Naive thymus-derived CD4-positive, alpha-beta T cell (primary cell): ENCODE measurements at regions not wholly inside any gene's neighbourhood (a gene's known extent, or its start where the extent isn't known, plus 50 kb on each side); places are given as distances from the start of the nearest gene placed in this dataset.
"Not testable (repeated sequence)": the region's sequence is repeated elsewhere in the genome, so short reads cannot be mapped to it uniquely, and the experiment has no call there.

Source experiments
- ATAC-seq: fragments of 150-1000 bp; cut with Tn5 transposase; 2 replicates; pipeline ENCODE4 v1.10.0; 2021; ENCODE audit warnings: mild to moderate bottlenecking, moderate library complexity
- CTCF ChIA-PET: fragments of 350-600 bp; sonication (Branson Sonifier 250); formaldehyde crosslinking; loops from one replicate; lab custom pipeline; 2021; ENCODE audit warnings: antibody characterized with exemption; lab: Charles Lee
- POLR2A ChIA-PET: fragments of 350-600 bp; sonication (Branson Sonifier 250); formaldehyde crosslinking; loops from one replicate; lab custom pipeline; 2021; ENCODE audit warnings: antibody characterized with exemption, inconsistent platforms; lab: Charles Lee
- DNase-seq, 9 donors: peaks; one replicate each; pipeline versions ENCODE4 v3.0.0 to v3.0.0-alpha.2; 2020 to 2022; ENCODE audit warnings: mixed read lengths in 1 of 9
- H3K27ac ChIP-seq: one replicate; pipeline ENCODE4 v1.7.0; 2013; ENCODE audit warnings: mild to moderate bottlenecking, low read depth, low read length, moderate library complexity
- H3K27me3 ChIP-seq, 2 donors: one replicate each; pipeline ENCODE4 v1.7.0; 2013; ENCODE audit warnings: low read length in 2 of 2, mild to moderate bottlenecking in 2 of 2, moderate library complexity in 2 of 2; ENCODE audit not compliant: control insufficient read depth in 2 of 2, insufficient read depth in 2 of 2
- H3K36me3 ChIP-seq, 3 experiments: 1 replicate in 2 of 3; 2 replicates in 1 of 3; pipeline ENCODE4 v1.7.0; 2013; ENCODE audit warnings: low read length in 3 of 3, mild to moderate bottlenecking in 3 of 3, moderate library complexity in 1 of 3; ENCODE audit not compliant: insufficient read depth in 3 of 3, control insufficient read depth in 2 of 3
- H3K4me1 ChIP-seq, 2 donors: one replicate each; pipeline ENCODE4 v1.7.0; 2013; ENCODE audit warnings: low read length in 2 of 2, mild to moderate bottlenecking in 2 of 2, moderate library complexity in 1 of 2; ENCODE audit not compliant: control insufficient read depth in 2 of 2, insufficient read depth in 2 of 2
- H3K4me3 ChIP-seq: 2 replicates; pipeline ENCODE4 v1.7.0; 2013; ENCODE audit warnings: mild to moderate bottlenecking, low read length
- H3K9me3 ChIP-seq, 3 experiments: 1 replicate in 2 of 3; 2 replicates in 1 of 3; pipeline ENCODE4 v1.7.0; 2013; ENCODE audit warnings: low read length in 3 of 3; ENCODE audit not compliant: control insufficient read depth in 2 of 3
- H3K27ac Mint-ChIP-seq, 9 donors: one replicate each; pipeline ENCODE4 v1.8.0; 2020 to 2022; ENCODE audit warnings: mixed read lengths in 9 of 9, mild to moderate bottlenecking in 8 of 9, moderate library complexity in 5 of 9, inconsistent platforms in 2 of 9
- H3K27me3 Mint-ChIP-seq, 5 donors: one replicate each; pipeline ENCODE4 v1.8.0; 2021 to 2022; ENCODE audit warnings: mixed read lengths in 5 of 5, mild to moderate bottlenecking in 1 of 5
- H3K36me3 Mint-ChIP-seq, 5 donors: one replicate each; pipeline ENCODE4 v1.8.0; 2020 to 2022; ENCODE audit warnings: mixed read lengths in 5 of 5, mild to moderate bottlenecking in 3 of 5, inconsistent platforms in 1 of 5
- H3K4me1 Mint-ChIP-seq, 7 donors: one replicate each; pipeline ENCODE4 v1.8.0; 2020 to 2022; ENCODE audit warnings: mixed read lengths in 7 of 7, mild to moderate bottlenecking in 3 of 7, inconsistent platforms in 1 of 7
- H3K4me3 Mint-ChIP-seq, 10 donors: one replicate each; pipeline ENCODE4 v1.8.0; 2020 to 2022; ENCODE audit warnings: mild to moderate bottlenecking in 10 of 10, mixed read lengths in 10 of 10, moderate library complexity in 6 of 10, inconsistent platforms in 2 of 10
- H3K9me3 Mint-ChIP-seq, 11 donors: one replicate each; pipeline ENCODE4 v1.8.0; 2020 to 2022; ENCODE audit warnings: mixed read lengths in 11 of 11, mild to moderate bottlenecking in 4 of 11, inconsistent platforms in 1 of 11, moderate library complexity in 1 of 11
- intact Hi-C, 2 donors: fragments of 100-400 bp; cut with micrococcal nuclease; formaldehyde crosslinking; loops; one replicate each; pipeline ENCODE4 v1.15.1; 2023

GRCh38 chr1:29756498-29756897 lies 520.2 kb downstream of the PTPRU start:
- H3K27me3 Mint-ChIP-seq: peaks cover 6 to 25% (median 10%) of the 10 kb centered on the region in 5 donors
- H3K27ac Mint-ChIP-seq: no peak overlapping the region

GRCh38 chr1:29756085-29756484 lies 519.8 kb downstream of the PTPRU start:
- no peak for DNase-seq
- Mint-ChIP-seq H3K4me3 (no peak overlapping the region), H3K9me3 (peaks cover 0 to 2% (median 0%) of the 10 kb centered on the region in 11 donors), H3K27ac (no peak overlapping the region), H3K4me1 (peaks cover 0 to 2% (median 0%) of the 10 kb centered on the region in 7 donors), H3K27me3 (peaks cover 7 to 26% (median 12%) of the 10 kb centered on the region in 5 donors), H3K36me3 (no peaks in the 10 kb centered on the region)
- no peaks in the 10 kb centered on the region for H3K9me3 ChIP-seq
- no peaks in the 10 kb centered on the region for H3K4me1 ChIP-seq
- H3K27ac ChIP-seq: no peak overlapping the region
- ChIA-PET CTCF (no interaction called here), POLR2A (interaction anchor here (0.6 kb wide), 1 partner anchor 1732 kb away, joined by 3 read pairs; no protein-coding TSS in a partner anchor)
- intact Hi-C loops: no loop called here
- H3K27me3 ChIP-seq: no peaks in the 10 kb centered on the region
- H3K36me3 ChIP-seq: no peaks in the 10 kb centered on the region
- no peak overlapping the region for H3K4me3 ChIP-seq
- ATAC-seq: no peak

More at GRCh38 chr1:29756498-29756897, 520.2 kb downstream of the PTPRU start:
- Histone ChIP-seq H3K27ac (no peak overlapping the region), H3K27me3 (no peaks in the 10 kb centered on the region), H3K4me3 (no peak overlapping the region), H3K4me1 (no peaks in the 10 kb centered on the region), H3K9me3 (no peaks in the 10 kb centered on the region), H3K36me3 (no peaks in the 10 kb centered on the region)
- no peak for ATAC-seq
- Mint-ChIP-seq H3K9me3 (peaks cover 0 to 2% (median 0%) of the 10 kb centered on the region in 11 donors), H3K36me3 (no peaks in the 10 kb centered on the region), H3K4me1 (peaks cover 0 to 2% (median 0%) of the 10 kb centered on the region in 7 donors), H3K4me3 (no peak overlapping the region)
- intact Hi-C loops: no loop called here
- POLR2A ChIA-PET: interaction anchor here (0.6 kb wide), 1 partner anchor 1732 kb away, joined by 3 read pairs; no protein-coding TSS in a partner anchor
- no peak for DNase-seq
- CTCF ChIA-PET: no interaction called here

- ATAC-seq, H3K4me3 ChIP-seq, H3K9me3 Mint-ChIP-seq, H3K27me3 ChIP-seq, intact Hi-C loops, DNase-seq, H3K9me3 ChIP-seq, H3K4me3 Mint-ChIP-seq, H3K36me3 ChIP-seq, H3K27ac ChIP-seq, H3K27ac Mint-ChIP-seq, H3K4me1 ChIP-seq, CTCF ChIA-PET, POLR2A ChIA-PET, H3K36me3 Mint-ChIP-seq, H3K4me1 Mint-ChIP-seq: not testable (repeated sequence)
- H3K27me3 Mint-ChIP-seq: peaks cover 8 to 26% (median 15%) of the 10 kb centered on the region in 5 donors
These were observed 519.2 kb downstream of the PTPRU start for GRCh38 chr1:29755412-29756015.

GRCh38 chr1:29754573-29755375 lies 518.5 kb downstream of the PTPRU start:
- Histone ChIP-seq H3K4me1 (no peaks in the 10 kb centered on the region), H3K36me3 (no peaks in the 10 kb centered on the region), H3K27me3 (no peaks in the 10 kb centered on the region), H3K27ac (no peak overlapping the region), H3K9me3 (no peaks in the 10 kb centered on the region), H3K4me3 (no peak overlapping the region)
- Mint-ChIP-seq H3K27ac (no peak overlapping the region), H3K4me3 (no peak overlapping the region), H3K27me3 (peaks cover 8 to 33% (median 15%) of the 10 kb centered on the region in 5 donors), H3K36me3 (no peaks in the 10 kb centered on the region), H3K4me1 (peaks cover 0 to 2% (median 0%) of the 10 kb centered on the region in 7 donors), H3K9me3 (peaks cover 0 to 1% (median 0%) of the 10 kb centered on the region in 11 donors)
- CTCF ChIA-PET: no interaction called here
- no peak for ATAC-seq
- DNase-seq: no peak
- POLR2A ChIA-PET: no interaction called here
- intact Hi-C loops: no loop called here

- no peaks in the 10 kb centered on the region for H3K9me3 ChIP-seq
- no peaks in the 10 kb centered on the region for H3K36me3 ChIP-seq
- H3K27me3 Mint-ChIP-seq: peaks cover 8 to 33% (median 15%) of the 10 kb centered on the region in 5 donors
- no peaks in the 10 kb centered on the region for H3K4me1 ChIP-seq
- CTCF ChIA-PET: no interaction called here
- intact Hi-C loops: no loop called here
- POLR2A ChIA-PET: no interaction called here
- no peak overlapping the region for H3K27ac ChIP-seq
- DNase-seq: no peak
- H3K9me3 Mint-ChIP-seq: peaks cover 0 to 1% (median 0%) of the 10 kb centered on the region in 11 donors
- H3K4me3 ChIP-seq: no peak overlapping the region
- H3K27me3 ChIP-seq: no peaks in the 10 kb centered on the region
- H3K36me3 Mint-ChIP-seq: no peaks in the 10 kb centered on the region
- ATAC-seq: no peak
- no peak overlapping the region for H3K4me3 Mint-ChIP-seq
- H3K4me1 Mint-ChIP-seq: peaks cover 0 to 2% (median 0%) of the 10 kb centered on the region in 7 donors
- no peak overlapping the region for H3K27ac Mint-ChIP-seq
These were observed 517.6 kb downstream of the PTPRU start for GRCh38 chr1:29753771-29754572.

- Mint-ChIP-seq H3K4me3 (no peak overlapping the region), H3K27me3 (peaks cover 8 to 33% (median 15%) of the 10 kb centered on the region in 5 donors), H3K4me1 (peaks cover 0 to 2% (median 0%) of the 10 kb centered on the region in 7 donors), H3K9me3 (peaks cover 0 to 1% (median 0%) of the 10 kb centered on the region in 11 donors), H3K27ac (no peak overlapping the region), H3K36me3 (no peaks in the 10 kb centered on the region)
- ChIA-PET CTCF (no interaction called here), POLR2A (no interaction called here)
- ATAC-seq: no peak
- Histone ChIP-seq H3K36me3 (no peaks in the 10 kb centered on the region), H3K4me1 (no peaks in the 10 kb centered on the region), H3K27me3 (no peaks in the 10 kb centered on the region), H3K9me3 (no peaks in the 10 kb centered on the region), H3K27ac (no peak overlapping the region), H3K4me3 (no peak overlapping the region)
- intact Hi-C loops: no loop called here
- no peak for DNase-seq
These were observed 516.9 kb downstream of the PTPRU start for GRCh38 chr1:29753244-29753643.
